GM13976 (cell line): ENCODE measurements at regions not wholly inside any gene's neighbourhood (a gene's known extent, or its start where the extent isn't known, plus 50 kb on each side); places are given as distances from the start of the nearest gene placed in this dataset.
"Not testable (repeated sequence)": the region's sequence is repeated elsewhere in the genome, so short reads cannot be mapped to it uniquely, and the experiment has no call there.

Experiments used
- DNase-seq: peaks from one replicate; pipeline ENCODE4 v3.0.0; 2012; ENCODE audit warnings: low spot score
- in situ Hi-C: fragments of 300-500 bp; cut with MboI; formaldehyde crosslinking; loops from one replicate; pipeline ENCODE4 v1.12.0; 2022; ENCODE audit warnings: low sequenced_read_pairs, mixed read lengths, inconsistent platforms; ENCODE audit not compliant: unreplicated experiment
- TF ChIP-seq, protein P1 (sequence below): IDR thresholded peaks from 2 replicates; pipeline ENCODE4 v1.5.1; 2012; ENCODE audit warnings: borderline replicate concordance, mild to moderate bottlenecking; ENCODE audit not compliant: insufficient read depth; ENCODE audit errors: extremely low read depth, missing control alignments, control extremely low read depth

DNA sequence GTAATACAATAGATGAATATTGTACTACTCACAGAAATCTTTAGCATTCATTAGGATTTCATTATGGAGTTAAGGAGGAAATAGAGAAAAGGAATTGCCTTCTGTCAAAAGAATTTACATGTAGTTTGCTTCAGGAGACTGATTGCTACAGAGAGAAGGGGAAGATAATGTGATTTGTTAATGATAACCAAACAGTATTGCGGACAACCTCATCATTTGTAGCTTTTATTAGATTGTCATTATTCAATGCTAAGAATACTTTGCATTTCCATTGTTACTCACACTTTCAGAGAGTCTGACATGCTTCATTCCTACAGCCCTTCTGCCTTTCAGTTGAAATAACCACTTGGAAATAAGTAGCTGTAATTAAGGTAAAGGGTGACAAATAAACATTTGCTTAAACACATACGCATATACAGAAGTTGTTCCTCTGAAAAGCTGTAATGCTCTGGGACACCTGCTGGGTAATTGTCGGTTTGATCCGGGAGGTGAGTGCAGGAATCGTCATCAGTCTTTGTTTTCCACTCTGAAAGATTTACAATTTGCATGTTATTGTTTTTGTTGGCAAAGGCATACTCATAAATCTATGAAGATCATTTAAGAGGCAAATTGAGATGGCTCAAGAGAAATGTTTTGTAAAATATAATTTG lies 600.2 kb downstream of the TRHDE start:
- DNase-seq = no peak

DNA sequence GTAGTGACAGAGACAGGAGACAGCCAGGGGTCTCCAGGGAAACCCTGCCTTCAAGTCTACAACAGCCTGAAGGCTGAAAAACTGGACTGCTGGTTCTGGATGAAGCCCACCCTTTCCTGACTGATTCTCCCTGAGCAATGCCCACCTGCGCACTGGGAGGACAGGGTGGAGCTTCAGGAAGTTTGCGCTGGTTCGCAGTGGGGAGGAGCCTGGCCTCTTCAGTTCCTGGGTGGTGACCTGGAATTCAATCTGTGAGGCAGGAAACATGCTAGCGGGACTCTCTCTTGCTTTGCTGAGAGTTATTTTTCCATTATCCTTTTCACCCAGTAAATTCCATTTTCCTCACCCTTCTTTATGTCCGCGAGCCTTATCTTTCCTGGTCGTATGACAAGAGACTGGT lies 600.8 kb downstream of the TRHDE start:
- in situ Hi-C loops = no loop called here
- no peak for DNase-seq
- TF ChIP-seq, protein P1, sequence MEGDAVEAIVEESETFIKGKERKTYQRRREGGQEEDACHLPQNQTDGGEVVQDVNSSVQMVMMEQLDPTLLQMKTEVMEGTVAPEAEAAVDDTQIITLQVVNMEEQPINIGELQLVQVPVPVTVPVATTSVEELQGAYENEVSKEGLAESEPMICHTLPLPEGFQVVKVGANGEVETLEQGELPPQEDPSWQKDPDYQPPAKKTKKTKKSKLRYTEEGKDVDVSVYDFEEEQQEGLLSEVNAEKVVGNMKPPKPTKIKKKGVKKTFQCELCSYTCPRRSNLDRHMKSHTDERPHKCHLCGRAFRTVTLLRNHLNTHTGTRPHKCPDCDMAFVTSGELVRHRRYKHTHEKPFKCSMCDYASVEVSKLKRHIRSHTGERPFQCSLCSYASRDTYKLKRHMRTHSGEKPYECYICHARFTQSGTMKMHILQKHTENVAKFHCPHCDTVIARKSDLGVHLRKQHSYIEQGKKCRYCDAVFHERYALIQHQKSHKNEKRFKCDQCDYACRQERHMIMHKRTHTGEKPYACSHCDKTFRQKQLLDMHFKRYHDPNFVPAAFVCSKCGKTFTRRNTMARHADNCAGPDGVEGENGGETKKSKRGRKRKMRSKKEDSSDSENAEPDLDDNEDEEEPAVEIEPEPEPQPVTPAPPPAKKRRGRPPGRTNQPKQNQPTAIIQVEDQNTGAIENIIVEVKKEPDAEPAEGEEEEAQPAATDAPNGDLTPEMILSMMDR = no peak

More for the DNA sequence above, 600.2 kb downstream of the TRHDE start:
- in situ Hi-C loops = no loop called here
- TF ChIP-seq, protein P1 = no peak

- TF ChIP-seq, protein P1 = no peak
- in situ Hi-C loops = no loop called here
- no peak for DNase-seq
Observed at GRCh38 chr12:72876092-72876491, 603.9 kb downstream of the TRHDE start.

- in situ Hi-C loops = no loop called here
- DNase-seq = no peak
- TF ChIP-seq, protein P1 = no peak
Observed at GRCh38 chr12:72888693-72889092, 616.5 kb downstream of the TRHDE start.

DNA sequence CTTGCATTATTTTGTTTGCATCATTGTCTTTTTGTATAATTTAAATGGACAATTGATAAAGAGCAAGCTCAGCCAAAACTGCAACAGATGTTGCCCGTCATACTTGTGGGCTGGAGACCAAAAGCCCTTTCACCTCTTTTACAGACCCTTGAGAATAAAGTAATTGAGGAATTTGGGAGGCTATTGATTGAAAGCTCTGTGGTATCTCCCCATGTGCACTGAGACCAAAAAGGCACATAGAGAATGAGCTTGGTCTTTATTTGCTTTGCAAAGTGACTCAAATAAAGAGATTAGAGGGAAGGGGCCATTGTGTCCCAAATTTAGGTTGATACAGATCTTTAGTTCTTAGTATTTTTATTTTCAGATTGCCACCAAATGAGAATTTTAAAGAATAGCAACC lies 617.6 kb downstream of the TRHDE start:
- TF ChIP-seq, protein P1 = no peak
- DNase-seq = no peak
- in situ Hi-C loops = no loop called here

GRCh38 chr12:72901685-72902084 lies 629.5 kb downstream of the TRHDE start:
- in situ Hi-C loops = no loop called here
- TF ChIP-seq, protein P1 = no peak
- DNase-seq = no peak

GRCh38 chr12:72925716-72926115 lies 653.5 kb downstream of the TRHDE start:
- no peak for DNase-seq
- TF ChIP-seq, protein P1 = no peak
- in situ Hi-C loops = no loop called here

- DNase-seq = not testable (repeated sequence)
Observed at GRCh38 chr12:72931838-72932237, 659.7 kb downstream of the TRHDE start.

More at GRCh38 chr12:72931838-72932237, 659.7 kb downstream of the TRHDE start:
- in situ Hi-C loops = not testable (repeated sequence)
